ENCODE measurements at regions not wholly inside any gene's neighbourhood (a gene's known extent, or its start where the extent isn't known, plus 50 kb on each side); places are given as distances from the start of the nearest gene placed in this dataset.
A peak's percentile ranks its signal among the peaks of the same experiment; 100 is the strongest.

GRCh38 chr2:64356906-64357305 lies 97.1 kb upstream of the LGALSL start:
- TF ChIP-seq TCF4 (CRISPR knock-in tag; IDR thresholded peaks at IDR 0.05; ENCODE audit: borderline replicate concordance) (no peak), BACH2 (CRISPR knock-in tag; IDR thresholded peaks at IDR 0.05; ENCODE audit: borderline replicate concordance) (no peak), PPARA (CRISPR knock-in tag; IDR thresholded peaks at IDR 0.05; ENCODE audit: borderline replicate concordance) (no peak), ZNF8 (CRISPR knock-in tag; IDR thresholded peaks at IDR 0.05) (no peak), PATZ1 (CRISPR knock-in tag; IDR thresholded peaks at IDR 0.05; ENCODE audit: borderline replicate concordance) (no peak), ISL1 (CRISPR knock-in tag; IDR thresholded peaks at IDR 0.05) (no peak), ESRRG (CRISPR knock-in tag; IDR thresholded peaks at IDR 0.05) (no peak), ZFP30 (CRISPR knock-in tag; IDR thresholded peaks at IDR 0.05) (no peak), CSDC2 (CRISPR knock-in tag; IDR thresholded peaks at IDR 0.05) (no peak), ZNF70 (CRISPR knock-in tag; IDR thresholded peaks at IDR 0.05) (no peak), ZC3H10 (CRISPR knock-in tag; IDR thresholded peaks at IDR 0.05) (no peak), TSHZ2 (CRISPR knock-in tag; IDR thresholded peaks at IDR 0.05) (no peak), RARB (CRISPR knock-in tag; IDR thresholded peaks at IDR 0.05) (no peak), TOX (CRISPR knock-in tag; IDR thresholded peaks at IDR 0.05; ENCODE audit: borderline replicate concordance) (no peak)
- ATAC-seq = no peak

- TF ChIP-seq ZNF70 (CRISPR knock-in tag; IDR thresholded peaks at IDR 0.05) = no peak
- TF ChIP-seq ISL1 (CRISPR knock-in tag; IDR thresholded peaks at IDR 0.05) = no peak
- TF ChIP-seq CREB5 (CRISPR knock-in tag; IDR thresholded peaks at IDR 0.05; ENCODE audit: low read depth) = no peak
- no peak for TF ChIP-seq ZNF8 (CRISPR knock-in tag; IDR thresholded peaks at IDR 0.05)
- TF ChIP-seq OSR1 (CRISPR knock-in tag; IDR thresholded peaks at IDR 0.05) = no peak
- TF ChIP-seq SNAI2 (CRISPR knock-in tag; IDR thresholded peaks at IDR 0.05) = no peak
- TF ChIP-seq GLIS3 (CRISPR knock-in tag; IDR thresholded peaks at IDR 0.05) = no peak
- no peak for TF ChIP-seq ZFP3 (CRISPR knock-in tag; IDR thresholded peaks at IDR 0.05)
- ATAC-seq = no peak
Observed at GRCh38 chr2:64359171-64359891, 94.6 kb upstream of the LGALSL start.

GRCh38 chr2:64359892-64360657 lies 93.9 kb upstream of the LGALSL start:
- TF ChIP-seq ISL1 (CRISPR knock-in tag; IDR thresholded peaks at IDR 0.05) (no peak), ZNF565 (CRISPR knock-in tag; conservative IDR thresholded peaks at IDR 0.05; ENCODE audit: low read depth) (no peak), ZC3H10 (CRISPR knock-in tag; IDR thresholded peaks at IDR 0.05) (no peak)
- ATAC-seq = peak; percentile 99

- ATAC-seq = no peak
- TF ChIP-seq ZNF70 (CRISPR knock-in tag; IDR thresholded peaks at IDR 0.05) (no peak), CSRNP3 (CRISPR knock-in tag; IDR thresholded peaks at IDR 0.05) (no peak), PATZ1 (CRISPR knock-in tag; IDR thresholded peaks at IDR 0.05; ENCODE audit: borderline replicate concordance) (no peak), PPARA (CRISPR knock-in tag; IDR thresholded peaks at IDR 0.05; ENCODE audit: borderline replicate concordance) (no peak), ESRRG (CRISPR knock-in tag; IDR thresholded peaks at IDR 0.05) (no peak), ISL1 (CRISPR knock-in tag; IDR thresholded peaks at IDR 0.05) (no peak), ZNF8 (CRISPR knock-in tag; IDR thresholded peaks at IDR 0.05) (no peak), TOX (CRISPR knock-in tag; IDR thresholded peaks at IDR 0.05; ENCODE audit: borderline replicate concordance) (no peak), CSDC2 (CRISPR knock-in tag; IDR thresholded peaks at IDR 0.05) (no peak), ZNF565 (CRISPR knock-in tag; conservative IDR thresholded peaks at IDR 0.05; ENCODE audit: low read depth) (no peak), RARB (CRISPR knock-in tag; IDR thresholded peaks at IDR 0.05) (no peak)
Observed at GRCh38 chr2:64361151-64361938, 92.6 kb upstream of the LGALSL start.

Data from SK-N-SH treated with all-trans-retinoic acid at 6 μM for 48 hours (cell line).